H1 (cell line): ENCODE measurements at regions not wholly inside any gene's neighbourhood (a gene's known extent, or its start where the extent isn't known, plus 50 kb on each side); places are given as distances from the start of the nearest gene placed in this dataset.
"Not testable (repeated sequence)": the region's sequence is repeated elsewhere in the genome, so short reads cannot be mapped to it uniquely, and the experiment has no call there.

Experiments used
- ASH2L ChIP-seq: fragments of 200-600, 300-600 bp; sonication (generic); IDR thresholded peaks from one replicate; pipeline ENCODE4 v1.7.1; 2017; ENCODE audit warnings: low read length
- ATF2 ChIP-seq: IDR thresholded peaks from 2 replicates; pipeline ENCODE4 v1.6.1; 2012; ENCODE audit warnings: low read length, inconsistent platforms
- KDM4A ChIP-seq: IDR thresholded peaks from one replicate; pipeline ENCODE4 v1.7.1; 2012; ENCODE audit warnings: low read depth, mild to moderate bottlenecking, moderate library complexity, low read length, inconsistent platforms; ENCODE audit not compliant: severe bottlenecking
- MAFK ChIP-seq: IDR thresholded peaks from 2 replicates; pipeline ENCODE4 v1.6.1; 2012; ENCODE audit warnings: low read depth, mild to moderate bottlenecking, improper control_type of control experiment, low read length
- POLR2A ChIP-seq, 2 experiments: IDR thresholded peaks; 1 replicate in 1 of 2; 2 replicates in 1 of 2; pipeline ENCODE4 v1.6.1; 2011; ENCODE audit warnings: low read depth in 2 of 2, low read length in 2 of 2, mild to moderate bottlenecking in 2 of 2; ENCODE audit errors: control extremely low read depth in 1 of 2
- YY1 ChIP-seq: IDR thresholded peaks from 2 replicates; pipeline ENCODE4 v1.6.1; 2011; ENCODE audit warnings: low read depth, mild to moderate bottlenecking, low read length
- TF ChIP-seq, protein P1 (sequence below), 3 experiments: IDR thresholded peaks; 1 replicate in 2 of 3; 2 replicates in 1 of 3; pipeline versions ENCODE4 v1.5.1 to v1.6.1; 2011; ENCODE audit warnings: low read length in 3 of 3, mild to moderate bottlenecking in 3 of 3, inconsistent platforms in 2 of 3, low read depth in 1 of 3, moderate library complexity in 1 of 3; ENCODE audit not compliant: insufficient read depth in 1 of 3; ENCODE audit errors: control extremely low read depth in 1 of 3
- TF ChIP-seq, protein P2 (sequence below): IDR thresholded peaks from 2 replicates; pipeline ENCODE4 v1.6.1; 2011; ENCODE audit warnings: low read depth, mild to moderate bottlenecking, low read length; ENCODE audit not compliant: insufficient read depth

GRCh38 chr13:33418224-33418953, 132.8 kb upstream of the STARD13 start:
- TF ChIP-seq POLR2A (IDR thresholded peaks at IDR 0.05; ENCODE audit: control extremely low read depth in 1 of 2, low read depth in 2 of 2, low read length in 2 of 2); KDM4A; ASH2L; YY1; ATF2; MAFK: not testable (repeated sequence)
- TF ChIP-seq, protein P1, sequence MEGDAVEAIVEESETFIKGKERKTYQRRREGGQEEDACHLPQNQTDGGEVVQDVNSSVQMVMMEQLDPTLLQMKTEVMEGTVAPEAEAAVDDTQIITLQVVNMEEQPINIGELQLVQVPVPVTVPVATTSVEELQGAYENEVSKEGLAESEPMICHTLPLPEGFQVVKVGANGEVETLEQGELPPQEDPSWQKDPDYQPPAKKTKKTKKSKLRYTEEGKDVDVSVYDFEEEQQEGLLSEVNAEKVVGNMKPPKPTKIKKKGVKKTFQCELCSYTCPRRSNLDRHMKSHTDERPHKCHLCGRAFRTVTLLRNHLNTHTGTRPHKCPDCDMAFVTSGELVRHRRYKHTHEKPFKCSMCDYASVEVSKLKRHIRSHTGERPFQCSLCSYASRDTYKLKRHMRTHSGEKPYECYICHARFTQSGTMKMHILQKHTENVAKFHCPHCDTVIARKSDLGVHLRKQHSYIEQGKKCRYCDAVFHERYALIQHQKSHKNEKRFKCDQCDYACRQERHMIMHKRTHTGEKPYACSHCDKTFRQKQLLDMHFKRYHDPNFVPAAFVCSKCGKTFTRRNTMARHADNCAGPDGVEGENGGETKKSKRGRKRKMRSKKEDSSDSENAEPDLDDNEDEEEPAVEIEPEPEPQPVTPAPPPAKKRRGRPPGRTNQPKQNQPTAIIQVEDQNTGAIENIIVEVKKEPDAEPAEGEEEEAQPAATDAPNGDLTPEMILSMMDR (IDR thresholded peaks at IDR 0.05; ENCODE audit: control extremely low read depth in 1 of 3, insufficient read depth in 1 of 3, low read depth in 1 of 3, low read length in 3 of 3), result not testable (repeated sequence)
- TF ChIP-seq, protein P2, sequence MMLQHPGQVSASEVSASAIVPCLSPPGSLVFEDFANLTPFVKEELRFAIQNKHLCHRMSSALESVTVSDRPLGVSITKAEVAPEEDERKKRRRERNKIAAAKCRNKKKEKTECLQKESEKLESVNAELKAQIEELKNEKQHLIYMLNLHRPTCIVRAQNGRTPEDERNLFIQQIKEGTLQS, result not testable (repeated sequence)
